ENCODE measurements at regions not wholly inside any gene's neighbourhood (a gene's known extent, or its start where the extent isn't known, plus 50 kb on each side); places are given as distances from the start of the nearest gene placed in this dataset.

DNA sequence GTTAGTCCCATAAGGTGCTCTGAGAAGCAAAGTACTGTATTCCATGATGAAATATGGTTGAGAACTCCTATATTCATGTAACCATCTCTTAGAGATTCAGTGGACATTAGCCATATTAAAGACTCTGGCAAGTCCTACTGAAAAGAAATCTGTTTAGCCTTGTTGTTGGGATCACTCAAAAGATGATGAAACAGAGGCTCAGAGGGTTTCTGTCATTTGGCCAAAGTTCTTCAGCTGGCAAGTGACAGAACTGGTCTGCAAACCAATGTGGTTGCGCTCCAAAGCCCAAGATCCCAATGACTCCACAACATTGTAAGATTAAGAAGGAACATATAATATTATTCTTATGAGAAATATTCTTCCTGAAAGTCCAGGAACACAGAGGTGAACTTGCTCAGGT is 462.9 kb downstream of the ACTL7B start:
- H3K9me3 Mint-ChIP-seq = peaks cover 7% of the 10 kb centered on the region; the same call in 1 of the 3 replicates
- no peak overlapping the region for H3K4me2 ChIP-seq
- no peak overlapping the region for H3K27ac ChIP-seq (ENCODE audit: low read depth)
- ATAC-seq (no peak), DNase-seq (ENCODE audit: low spot score) (no peak)
- no peaks in the 10 kb centered on the region for H4K20me1 ChIP-seq (replicated peaks; ENCODE audit: insufficient read depth)
- H3K36me3 Mint-ChIP-seq (ENCODE audit: low read depth) = no peaks in the 10 kb centered on the region
- no peak overlapping the region for H2AFZ ChIP-seq
- no peaks in the 10 kb centered on the region for H3K4me1 Mint-ChIP-seq
- H3K36me3 ChIP-seq (ENCODE audit: insufficient read depth) = no peaks in the 10 kb centered on the region
- no peak overlapping the region for H3K4me3 Mint-ChIP-seq
- H3K9me2 ChIP-seq (ENCODE audit: insufficient read depth) = no peaks in the 10 kb centered on the region
- TF ChIP-seq CREB1 (CRISPR knock-in tag; IDR thresholded peaks at IDR 0.05; ENCODE audit: low read depth) (no peak), STAT1 (IDR thresholded peaks at IDR 0.05; ENCODE audit: unreplicated experiment) (no peak)
- TF ChIP-seq, protein P1, sequence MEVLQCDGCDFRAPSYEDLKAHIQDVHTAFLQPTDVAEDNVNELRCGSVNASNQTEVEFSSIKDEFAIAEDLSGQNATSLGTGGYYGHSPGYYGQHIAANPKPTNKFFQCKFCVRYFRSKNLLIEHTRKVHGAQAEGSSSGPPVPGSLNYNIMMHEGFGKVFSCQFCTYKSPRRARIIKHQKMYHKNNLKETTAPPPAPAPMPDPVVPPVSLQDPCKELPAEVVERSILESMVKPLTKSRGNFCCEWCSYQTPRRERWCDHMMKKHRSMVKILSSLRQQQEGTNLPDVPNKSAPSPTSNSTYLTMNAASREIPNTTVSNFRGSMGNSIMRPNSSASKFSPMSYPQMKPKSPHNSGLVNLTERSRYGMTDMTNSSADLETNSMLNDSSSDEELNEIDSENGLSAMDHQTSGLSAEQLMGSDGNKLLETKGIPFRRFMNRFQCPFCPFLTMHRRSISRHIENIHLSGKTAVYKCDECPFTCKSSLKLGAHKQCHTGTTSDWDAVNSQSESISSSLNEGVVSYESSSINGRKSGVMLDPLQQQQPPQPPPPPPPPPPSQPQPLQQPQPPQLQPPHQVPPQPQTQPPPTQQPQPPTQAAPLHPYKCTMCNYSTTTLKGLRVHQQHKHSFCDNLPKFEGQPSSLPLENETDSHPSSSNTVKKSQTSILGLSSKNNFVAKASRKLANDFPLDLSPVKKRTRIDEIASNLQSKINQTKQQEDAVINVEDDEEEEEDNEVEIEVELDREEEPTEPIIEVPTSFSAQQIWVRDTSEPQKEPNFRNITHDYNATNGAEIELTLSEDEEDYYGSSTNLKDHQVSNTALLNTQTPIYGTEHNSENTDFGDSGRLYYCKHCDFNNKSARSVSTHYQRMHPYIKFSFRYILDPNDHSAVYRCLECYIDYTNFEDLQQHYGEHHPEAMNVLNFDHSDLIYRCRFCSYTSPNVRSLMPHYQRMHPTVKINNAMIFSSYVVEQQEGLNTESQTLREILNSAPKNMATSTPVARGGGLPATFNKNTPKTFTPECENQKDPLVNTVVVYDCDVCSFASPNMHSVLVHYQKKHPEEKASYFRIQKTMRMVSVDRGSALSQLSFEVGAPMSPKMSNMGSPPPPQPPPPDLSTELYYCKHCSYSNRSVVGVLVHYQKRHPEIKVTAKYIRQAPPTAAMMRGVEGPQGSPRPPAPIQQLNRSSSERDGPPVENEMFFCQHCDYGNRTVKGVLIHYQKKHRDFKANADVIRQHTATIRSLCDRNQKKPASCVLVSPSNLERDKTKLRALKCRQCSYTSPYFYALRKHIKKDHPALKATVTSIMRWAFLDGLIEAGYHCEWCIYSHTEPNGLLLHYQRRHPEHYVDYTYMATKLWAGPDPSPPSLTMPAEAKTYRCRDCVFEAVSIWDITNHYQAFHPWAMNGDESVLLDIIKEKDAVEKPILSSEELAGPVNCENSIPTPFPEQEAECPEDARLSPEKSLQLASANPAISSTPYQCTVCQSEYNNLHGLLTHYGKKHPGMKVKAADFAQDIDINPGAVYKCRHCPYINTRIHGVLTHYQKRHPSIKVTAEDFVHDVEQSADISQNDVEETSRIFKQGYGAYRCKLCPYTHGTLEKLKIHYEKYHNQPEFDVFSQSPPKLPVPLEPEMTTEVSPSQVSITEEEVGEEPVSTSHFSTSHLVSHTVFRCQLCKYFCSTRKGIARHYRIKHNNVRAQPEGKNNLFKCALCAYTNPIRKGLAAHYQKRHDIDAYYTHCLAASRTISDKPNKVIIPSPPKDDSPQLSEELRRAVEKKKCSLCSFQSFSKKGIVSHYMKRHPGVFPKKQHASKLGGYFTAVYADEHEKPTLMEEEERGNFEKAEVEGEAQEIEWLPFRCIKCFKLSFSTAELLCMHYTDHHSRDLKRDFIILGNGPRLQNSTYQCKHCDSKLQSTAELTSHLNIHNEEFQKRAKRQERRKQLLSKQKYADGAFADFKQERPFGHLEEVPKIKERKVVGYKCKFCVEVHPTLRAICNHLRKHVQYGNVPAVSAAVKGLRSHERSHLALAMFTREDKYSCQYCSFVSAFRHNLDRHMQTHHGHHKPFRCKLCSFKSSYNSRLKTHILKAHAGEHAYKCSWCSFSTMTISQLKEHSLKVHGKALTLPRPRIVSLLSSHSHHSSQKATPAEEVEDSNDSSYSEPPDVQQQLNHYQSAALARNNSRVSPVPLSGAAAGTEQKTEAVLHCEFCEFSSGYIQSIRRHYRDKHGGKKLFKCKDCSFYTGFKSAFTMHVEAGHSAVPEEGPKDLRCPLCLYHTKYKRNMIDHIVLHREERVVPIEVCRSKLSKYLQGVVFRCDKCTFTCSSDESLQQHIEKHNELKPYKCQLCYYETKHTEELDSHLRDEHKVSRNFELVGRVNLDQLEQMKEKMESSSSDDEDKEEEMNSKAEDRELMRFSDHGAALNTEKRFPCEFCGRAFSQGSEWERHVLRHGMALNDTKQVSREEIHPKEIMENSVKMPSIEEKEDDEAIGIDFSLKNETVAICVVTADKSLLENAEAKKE (CRISPR knock-in tag; IDR thresholded peaks at IDR 0.05) = no peak
- H3K79me2 ChIP-seq (replicated peaks; ENCODE audit: insufficient read depth) = no peaks in the 10 kb centered on the region
- H3K4me1 ChIP-seq (ENCODE audit: insufficient read depth) = no peaks in the 10 kb centered on the region
- H3F3A ChIP-seq (replicated peaks; ENCODE audit: low read depth) = no peaks in the 10 kb centered on the region
- H3K4me3 ChIP-seq = no peak overlapping the region
- no peaks in the 10 kb centered on the region for H3K27me3 ChIP-seq (ENCODE audit: insufficient read depth)
- no peaks in the 10 kb centered on the region for H3K27me3 Mint-ChIP-seq (ENCODE audit: insufficient read depth, low read depth, poor library complexity)
- no peak overlapping the region for H3K27ac Mint-ChIP-seq

- Histone ChIP-seq H2AFZ (no peak overlapping the region), H3K36me3 (ENCODE audit: insufficient read depth) (no peaks in the 10 kb centered on the region), H3F3A (replicated peaks; ENCODE audit: low read depth) (no peaks in the 10 kb centered on the region), H3K4me2 (no peak overlapping the region), H3K79me2 (replicated peaks; ENCODE audit: insufficient read depth) (no peaks in the 10 kb centered on the region), H4K20me1 (replicated peaks; ENCODE audit: insufficient read depth) (no peaks in the 10 kb centered on the region), H3K4me1 (ENCODE audit: insufficient read depth) (no peaks in the 10 kb centered on the region), H3K9me2 (ENCODE audit: insufficient read depth) (0 out of 2 replicates have a peak, but pooled peaks cover 5% of the 10 kb centered on the region), H3K27ac (ENCODE audit: low read depth) (no peak overlapping the region), H3K27me3 (ENCODE audit: insufficient read depth) (no peaks in the 10 kb centered on the region), H3K4me3 (no peak overlapping the region)
- H3K27me3 Mint-ChIP-seq (ENCODE audit: insufficient read depth, low read depth, poor library complexity) = no peaks in the 10 kb centered on the region
- H3K9me3 Mint-ChIP-seq = 0 out of 3 replicates have a peak, but pooled peaks cover under 1% of the 10 kb centered on the region
- H3K4me1 Mint-ChIP-seq = no peaks in the 10 kb centered on the region
- ATAC-seq = no peak
- no peak for DNase-seq (ENCODE audit: low spot score)
- no peak overlapping the region for H3K4me3 Mint-ChIP-seq
- no peak overlapping the region for H3K27ac Mint-ChIP-seq
- H3K36me3 Mint-ChIP-seq (ENCODE audit: low read depth) = no peaks in the 10 kb centered on the region
- no peak for TF ChIP-seq ZNF331 (CRISPR knock-in tag; IDR thresholded peaks at IDR 0.05; ENCODE audit: low read depth)
- TF ChIP-seq EZH2 (IDR thresholded peaks at IDR 0.05; ENCODE audit: low read depth, unreplicated experiment) = no peak
- TF ChIP-seq, protein P2, sequence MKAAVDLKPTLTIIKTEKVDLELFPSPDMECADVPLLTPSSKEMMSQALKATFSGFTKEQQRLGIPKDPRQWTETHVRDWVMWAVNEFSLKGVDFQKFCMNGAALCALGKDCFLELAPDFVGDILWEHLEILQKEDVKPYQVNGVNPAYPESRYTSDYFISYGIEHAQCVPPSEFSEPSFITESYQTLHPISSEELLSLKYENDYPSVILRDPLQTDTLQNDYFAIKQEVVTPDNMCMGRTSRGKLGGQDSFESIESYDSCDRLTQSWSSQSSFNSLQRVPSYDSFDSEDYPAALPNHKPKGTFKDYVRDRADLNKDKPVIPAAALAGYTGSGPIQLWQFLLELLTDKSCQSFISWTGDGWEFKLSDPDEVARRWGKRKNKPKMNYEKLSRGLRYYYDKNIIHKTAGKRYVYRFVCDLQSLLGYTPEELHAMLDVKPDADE (IDR thresholded peaks at IDR 0.05) = no peak
- TF ChIP-seq EZH2phosphoT487 (IDR thresholded peaks at IDR 0.05; ENCODE audit: unreplicated experiment) = no peak
- TF ChIP-seq ZNF114 (CRISPR knock-in tag; IDR thresholded peaks at IDR 0.05) = no peak
- TF ChIP-seq, protein P3, sequence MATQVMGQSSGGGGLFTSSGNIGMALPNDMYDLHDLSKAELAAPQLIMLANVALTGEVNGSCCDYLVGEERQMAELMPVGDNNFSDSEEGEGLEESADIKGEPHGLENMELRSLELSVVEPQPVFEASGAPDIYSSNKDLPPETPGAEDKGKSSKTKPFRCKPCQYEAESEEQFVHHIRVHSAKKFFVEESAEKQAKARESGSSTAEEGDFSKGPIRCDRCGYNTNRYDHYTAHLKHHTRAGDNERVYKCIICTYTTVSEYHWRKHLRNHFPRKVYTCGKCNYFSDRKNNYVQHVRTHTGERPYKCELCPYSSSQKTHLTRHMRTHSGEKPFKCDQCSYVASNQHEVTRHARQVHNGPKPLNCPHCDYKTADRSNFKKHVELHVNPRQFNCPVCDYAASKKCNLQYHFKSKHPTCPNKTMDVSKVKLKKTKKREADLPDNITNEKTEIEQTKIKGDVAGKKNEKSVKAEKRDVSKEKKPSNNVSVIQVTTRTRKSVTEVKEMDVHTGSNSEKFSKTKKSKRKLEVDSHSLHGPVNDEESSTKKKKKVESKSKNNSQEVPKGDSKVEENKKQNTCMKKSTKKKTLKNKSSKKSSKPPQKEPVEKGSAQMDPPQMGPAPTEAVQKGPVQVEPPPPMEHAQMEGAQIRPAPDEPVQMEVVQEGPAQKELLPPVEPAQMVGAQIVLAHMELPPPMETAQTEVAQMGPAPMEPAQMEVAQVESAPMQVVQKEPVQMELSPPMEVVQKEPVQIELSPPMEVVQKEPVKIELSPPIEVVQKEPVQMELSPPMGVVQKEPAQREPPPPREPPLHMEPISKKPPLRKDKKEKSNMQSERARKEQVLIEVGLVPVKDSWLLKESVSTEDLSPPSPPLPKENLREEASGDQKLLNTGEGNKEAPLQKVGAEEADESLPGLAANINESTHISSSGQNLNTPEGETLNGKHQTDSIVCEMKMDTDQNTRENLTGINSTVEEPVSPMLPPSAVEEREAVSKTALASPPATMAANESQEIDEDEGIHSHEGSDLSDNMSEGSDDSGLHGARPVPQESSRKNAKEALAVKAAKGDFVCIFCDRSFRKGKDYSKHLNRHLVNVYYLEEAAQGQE (IDR thresholded peaks at IDR 0.05; ENCODE audit: unreplicated experiment) = no peak
Measured at GRCh38 chr9:108389056-108389455, 466.7 kb downstream of the ACTL7B start.

All from GM23338 (cell line).